K562 (cell line): ENCODE measurements at regions not wholly inside any gene's neighbourhood (a gene's known extent, or its start where the extent isn't known, plus 50 kb on each side); places are given as distances from the start of the nearest gene placed in this dataset.

Source experiments
- ATAC-seq: fragments of 200-7000 bp; cut with Tn5 transposase; 3 replicates; pipeline ENCODE4 v1.9.1; 2020; ENCODE audit warnings: moderate library complexity
- BruUV-seq: library from RNA; stranded (reverse); fragments of 400-500 nt; replicated peaks from 2 replicates; lab custom pipeline; 2021; lab: Mats Ljungman, UMichigan
- CTCF ChIA-PET: fragments of 300-600 bp; formaldehyde crosslinking; extraction: SDS; loops from one replicate; lab custom pipeline; 2021; ENCODE audit warnings: low intra/inter-chr PET ratio; lab: Yijun Ruan, JAX
- POLR2A ChIA-PET: fragments of 300-600, 350-650 bp; sonication (Branson Sonifier 250); formaldehyde crosslinking; extraction: SDS; loops from one replicate; lab custom pipeline; 2021; ENCODE audit warnings: antibody characterized with exemption, inconsistent platforms; lab: Yijun Ruan, JAX
- DNase-seq, 4 experiments: peaks; one replicate each; pipeline versions ENCODE4 v3.0.0 to v3.0.0-alpha.2; 2011 to 2018; ENCODE audit warnings: low spot score in 3 of 4, mixed read lengths in 3 of 4; ENCODE audit errors: extremely low read depth in 1 of 4
- FAIRE-seq: peaks from 2 replicates; lab custom pipeline; 2011; peaks lifted over from hg19 to GRCh38; lab: Jason Lieb, UNC
- H2AFZ ChIP-seq: 2 replicates; pipeline ENCODE4 v1.6.0; 2011; ENCODE audit warnings: low read depth, low read length, control low read depth, inconsistent platforms
- H3K27ac ChIP-seq: fragments of 200-600 bp; 3 replicates; pipeline ENCODE4 v1.8.0; 2011; ENCODE audit warnings: low read depth, mild to moderate bottlenecking, control low read depth, inconsistent platforms, low read length, moderate library complexity, mixed read lengths; ENCODE audit errors: extremely low read depth
- H3K27me3 ChIP-seq, 2 experiments: fragments of 300-600 bp in 1 of 2; 2 replicates in 1 of 2; 3 replicates in 1 of 2; pipeline versions ENCODE4 v1.6.0 to v1.8.0; 2011; ENCODE audit warnings: inconsistent platforms in 2 of 2, low read length in 2 of 2, mild to moderate bottlenecking in 1 of 2, mixed read lengths in 1 of 2, moderate library complexity in 1 of 2; ENCODE audit not compliant: control insufficient read depth in 2 of 2, insufficient read depth in 2 of 2
- H3K36me3 ChIP-seq: fragments of 300-600 bp; 3 replicates; pipeline ENCODE4 v1.8.0; 2011; ENCODE audit warnings: mild to moderate bottlenecking, low read length, inconsistent platforms; ENCODE audit not compliant: control insufficient read depth, insufficient read depth
- H3K4me1 ChIP-seq, 2 experiments: fragments of 200-600 bp in 1 of 2; replicated peaks in 1 of 2; 2 replicates in 1 of 2; 3 replicates in 1 of 2; pipeline versions ENCODE4 v1.5.1 to v1.8.0; 2011; ENCODE audit warnings: inconsistent platforms in 2 of 2, low read length in 2 of 2, mild to moderate bottlenecking in 1 of 2, mixed read lengths in 1 of 2, moderate library complexity in 1 of 2; ENCODE audit not compliant: control insufficient read depth in 2 of 2, insufficient read depth in 2 of 2
- H3K4me2 ChIP-seq: 2 replicates; pipeline ENCODE4 v1.6.1; 2011; ENCODE audit warnings: low read length, control low read depth, inconsistent platforms, mixed read lengths; ENCODE audit not compliant: insufficient read depth
- H3K4me3 ChIP-seq: fragments of 200-600 bp; sonication (generic), shearing (Covaris generic); 2 replicates; pipeline ENCODE4 v1.5.1; 2016; ENCODE audit warnings: control low read depth, inconsistent platforms
- H3K79me2 ChIP-seq: fragments of 200-600 bp; 3 replicates; pipeline ENCODE4 v1.8.0; 2011; ENCODE audit warnings: low read length, inconsistent platforms; ENCODE audit not compliant: control insufficient read depth, insufficient read depth
- H3K9ac ChIP-seq, 2 experiments: 2 replicates each; pipeline versions ENCODE4 v1.6.0 to v1.6.1; 2011; ENCODE audit warnings: low read depth in 2 of 2, low read length in 2 of 2, control low read depth in 1 of 2, inconsistent platforms in 1 of 2, mild to moderate bottlenecking in 1 of 2, mixed read lengths in 1 of 2; ENCODE audit not compliant: insufficient read depth in 1 of 2
- H3K9me1 ChIP-seq: one replicate; pipeline ENCODE4 v1.6.0; 2011; ENCODE audit warnings: inconsistent platforms, mild to moderate bottlenecking, low read length, moderate library complexity; ENCODE audit not compliant: control insufficient read depth, insufficient read depth
- H3K9me3 ChIP-seq: replicated peaks from 2 replicates; pipeline ENCODE4 v1.5.1; 2011; ENCODE audit warnings: low read depth, low read length, inconsistent platforms; ENCODE audit not compliant: control insufficient read depth, insufficient read depth
- H4K20me1 ChIP-seq: replicated peaks from 2 replicates; pipeline ENCODE4 v1.6.1; 2011; ENCODE audit warnings: low read length, inconsistent platforms, mixed read lengths; ENCODE audit not compliant: control insufficient read depth, insufficient read depth
- ATF1 ChIP-seq, 2 experiments: fragments of 450-650 bp in 1 of 2; IDR thresholded peaks; 2 replicates each; pipeline ENCODE4 v1.6.1; 2016; ENCODE audit warnings: missing compliant biosample characterization in 1 of 2, missing genetic modification characterization in 1 of 2
- CREM ChIP-seq: IDR thresholded peaks from 2 replicates; pipeline ENCODE4 v1.6.1; 2014; ENCODE audit warnings: antibody characterized with exemption, low read depth
- ETS2 ChIP-seq: IDR thresholded peaks from 2 replicates; pipeline ENCODE4 v1.6.1; 2016; ENCODE audit warnings: borderline replicate concordance, missing genetic modification characterization, mild to moderate bottlenecking, moderate library complexity, missing compliant biosample characterization; ENCODE audit not compliant: poor library complexity, severe bottlenecking
- GATAD2A ChIP-seq: fragments of 450-650 bp; IDR thresholded peaks from 2 replicates; pipeline ENCODE4 v1.6.1; 2017
- PURB ChIP-seq: sonication (generic); formaldehyde crosslinking; IDR thresholded peaks from 2 replicates; pipeline ENCODE4 v1.9.0; 2021; ENCODE audit warnings: low read depth, mild to moderate bottlenecking, missing genetic modification reagents
- ZBTB11 ChIP-seq, 3 experiments: fragments of 200-800 bp in 1 of 3; fragments of 250-450 bp in 1 of 3; fragments of 450-650 bp in 1 of 3; sonication (Bioruptor Pico) in 1 of 3; sonication (Bioruptor generic) in 1 of 3; formaldehyde crosslinking in 1 of 3; IDR thresholded peaks; 2 replicates each; pipeline versions ENCODE4 v1.6.1 to v1.8.0; 2016 to 2022; ENCODE audit warnings: mild to moderate bottlenecking in 2 of 3, missing genetic modification characterization in 2 of 3, missing compliant biosample characterization in 1 of 3, moderate library complexity in 1 of 3
- ZBTB40 ChIP-seq, 2 experiments: fragments of 450-650 bp in 1 of 2; sonication (generic) in 1 of 2; formaldehyde crosslinking in 1 of 2; IDR thresholded peaks; 2 replicates each; pipeline versions ENCODE4 v1.7.1 to v1.9.0; 2016 to 2022; ENCODE audit warnings: inconsistent platforms in 1 of 2, mild to moderate bottlenecking in 1 of 2, missing genetic modification reagents in 1 of 2
- ZKSCAN1 ChIP-seq: fragments of 150-350 bp; IDR thresholded peaks from 2 replicates; pipeline ENCODE4 v1.6.1; 2016; ENCODE audit warnings: low read depth, low read length
- ZNF79 ChIP-seq: fragments of 250-450 bp; sonication (Bioruptor Pico); IDR thresholded peaks from 2 replicates; pipeline ENCODE4 v1.4.0; 2020; ENCODE audit warnings: low read depth, mild to moderate bottlenecking, moderate library complexity
- ZSCAN29 ChIP-seq: fragments of 450-650 bp; IDR thresholded peaks from 2 replicates; pipeline ENCODE4 v1.6.1; 2017
- WGBS: fragments of 100-300 bp; shearing (Covaris generic); methylation state at CpG from one replicate; pipeline ENCODE4 v1.1.6; 2016; ENCODE audit warnings: low coverage, mixed read lengths; ENCODE audit not compliant: insufficient coverage; ENCODE audit errors: missing lambda C conversion rate; 5-methylcytosine and 5-hydroxymethylcytosine counted together
- in situ Hi-C: fragments of 300-500 bp; cut with MboI; formaldehyde crosslinking; loops from 4 replicates; pipeline ENCODE4 v1.15.0; 2018; ENCODE audit warnings: inconsistent platforms, mixed read lengths
- intact Hi-C: fragments of 100-400 bp; cut with micrococcal nuclease; formaldehyde crosslinking; loops from 2 replicates; pipeline ENCODE4 v1.14.2; 2022

DNA sequence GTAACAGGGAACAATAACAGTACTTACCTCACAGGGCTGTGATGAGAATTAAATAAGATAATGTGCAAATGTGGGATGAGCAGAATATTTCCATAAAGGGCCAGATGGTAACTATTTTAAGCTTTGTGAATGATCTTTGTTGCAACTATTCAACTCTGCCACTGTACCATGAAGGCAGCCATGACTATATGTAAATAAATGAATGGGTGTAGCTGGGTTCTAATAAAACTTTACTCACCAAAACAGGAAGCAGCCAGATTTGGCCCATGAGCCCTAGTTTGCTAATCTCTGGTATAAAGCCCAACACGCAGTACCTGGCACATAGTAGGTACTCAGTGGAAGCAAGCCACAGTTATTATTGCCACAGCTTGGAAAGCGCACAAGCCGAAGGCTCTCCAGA is 362.7 kb upstream of the PROK2 start:
- H3K9ac ChIP-seq = no peak overlapping the region
- FAIRE-seq (no peak), DNase-seq (no peak), ATAC-seq (no peak)
- H3K27ac ChIP-seq = no peak overlapping the region
- POLR2A ChIA-PET = no interaction called here
- BruUV-seq = no TSS peak
- H3K9me1 ChIP-seq = no peaks in the 10 kb centered on the region
- WGBS = 93% methylated on average over 3 of the region's 3 CpGs
- no peak overlapping the region for H3K4me3 ChIP-seq
- in situ Hi-C loops = no loop called here
- no peak overlapping the region for H2AFZ ChIP-seq
- H3K4me1 ChIP-seq = peaks cover 11 to 49% of the 10 kb centered on the region in 2 experiments; a peak in 4 of 5 replicates
- intact Hi-C loops = no loop called here
- H3K4me2 ChIP-seq = no peak overlapping the region
- H4K20me1 ChIP-seq = no peaks in the 10 kb centered on the region
- no peaks in the 10 kb centered on the region for H3K79me2 ChIP-seq
- no peaks in the 10 kb centered on the region for H3K27me3 ChIP-seq
- H3K9me3 ChIP-seq = no peaks in the 10 kb centered on the region; the same call in 1 of the 2 replicates
- H3K36me3 ChIP-seq = no peaks in the 10 kb centered on the region
- CTCF ChIA-PET = no interaction called here
- peak; percentile 75 for TF ChIP-seq ZBTB40 (IDR thresholded peaks at IDR 0.05)
- no peak for TF ChIP-seq ZBTB40 (CRISPR knock-in tag; IDR thresholded peaks at IDR 0.05)
- TF ChIP-seq ZKSCAN1 = 0 out of 2 replicates have a peak, but pooled peaks have one; percentile 32
- TF ChIP-seq GATAD2A = no peak
- TF ChIP-seq PURB (CRISPR knock-in tag) = no peak
- TF ChIP-seq CREM = no peak
- TF ChIP-seq ATF1 (CRISPR knock-in tag; IDR thresholded peaks at IDR 0.05) = no peak
- TF ChIP-seq ATF1 (tag; IDR thresholded peaks at IDR 0.05) = no peak
- no peak for TF ChIP-seq ZSCAN29
- no peak for TF ChIP-seq ZNF79 (CRISPR knock-in tag)
- TF ChIP-seq ZBTB11 (CRISPR knock-in tag; IDR thresholded peaks at IDR 0.05) = no peak
- no peak for TF ChIP-seq ETS2 (tag)
